Hepatocyte (in vitro differentiated cells): ENCODE measurements at regions not wholly inside any gene's neighbourhood (a gene's known extent, or its start where the extent isn't known, plus 50 kb on each side); places are given as distances from the start of the nearest gene placed in this dataset.

ENCODE experiments used
- DNase-seq: peaks from one replicate; pipeline ENCODE4 v3.0.0-alpha.2; 2016; ENCODE audit warnings: low spot score
- H2AFZ ChIP-seq: fragments of 200-600 bp; sonication (generic); 2 replicates; pipeline ENCODE4 v1.6.0; 2016; ENCODE audit warnings: antibody characterized with exemption, mild to moderate bottlenecking
- H3K27ac ChIP-seq: fragments of 200-600 bp; sonication (generic); 2 replicates; pipeline ENCODE4 v1.5.1; 2016; ENCODE audit warnings: mild to moderate bottlenecking
- H3K27me3 ChIP-seq: fragments of 200-600 bp; sonication (generic); 2 replicates; pipeline ENCODE4 v1.6.1; 2016
- H3K36me3 ChIP-seq: fragments of 200-600 bp; sonication (generic); replicated peaks from 2 replicates; pipeline ENCODE4 v1.5.1; 2016; ENCODE audit warnings: low read depth; ENCODE audit not compliant: insufficient read depth
- H3K4me1 ChIP-seq: fragments of 200-600 bp; sonication (generic); 2 replicates; pipeline ENCODE4 v1.5.1; 2016; ENCODE audit warnings: mild to moderate bottlenecking, moderate library complexity; ENCODE audit not compliant: insufficient read depth
- H3K4me2 ChIP-seq: fragments of 200-600 bp; sonication (generic); 2 replicates; pipeline ENCODE4 v1.6.0; 2016
- H3K4me3 ChIP-seq: fragments of 200-600 bp; sonication (generic); 2 replicates; pipeline ENCODE4 v1.5.1; 2016; ENCODE audit warnings: mild to moderate bottlenecking
- H3K79me2 ChIP-seq: fragments of 200-600 bp; sonication (generic); 2 replicates; pipeline ENCODE4 v1.6.0; 2017; ENCODE audit warnings: mild to moderate bottlenecking
- H3K9me2 ChIP-seq: fragments of 200-600 bp; sonication (generic); replicated peaks from 2 replicates; pipeline ENCODE4 v1.6.0; 2017; ENCODE audit warnings: mild to moderate bottlenecking; ENCODE audit not compliant: insufficient read depth
- H3K9me3 ChIP-seq: fragments of 200-600 bp; sonication (generic); 2 replicates; pipeline ENCODE4 v1.5.1; 2016; ENCODE audit warnings: low read depth, mild to moderate bottlenecking
- H4K20me1 ChIP-seq: fragments of 200-600 bp; sonication (generic); 2 replicates; pipeline ENCODE4 v1.6.0; 2016; ENCODE audit warnings: mild to moderate bottlenecking; ENCODE audit not compliant: insufficient read depth, poor library complexity, severe bottlenecking
- CTCF ChIP-seq: fragments of 200-600 bp; sonication (generic); IDR thresholded peaks from 2 replicates; pipeline ENCODE4 v1.5.1; 2016; ENCODE audit warnings: antibody characterized with exemption, mild to moderate bottlenecking; ENCODE audit not compliant: poor library complexity
- EZH2 ChIP-seq: fragments of 200-600 bp; sonication (generic); IDR thresholded peaks from 2 replicates; pipeline ENCODE4 v1.6.1; 2016; ENCODE audit warnings: antibody characterized with exemption, mild to moderate bottlenecking, borderline replicate concordance
- EZH2phosphoT487 ChIP-seq: fragments of 200-600 bp; sonication (generic); IDR thresholded peaks from one replicate; pipeline ENCODE4 v1.6.1; 2018; ENCODE audit warnings: antibody characterized with exemption, mild to moderate bottlenecking, low read depth, moderate library complexity; ENCODE audit not compliant: unreplicated experiment, severe bottlenecking
- WGBS: methylation state at CpG from one replicate; pipeline ENCODE4 v1.1.6; 2016; ENCODE audit warnings: low lambda C conversion rate; ENCODE audit errors: missing lambda C conversion rate; 5-methylcytosine and 5-hydroxymethylcytosine counted together

GRCh38 chr2:123953846-123954245 is 71.2 kb upstream of the CNTNAP5 start:
- Histone ChIP-seq H3K79me2 (no peaks in the 10 kb centered on the region), H3K9me3 (no peaks in the 10 kb centered on the region), H3K4me3 (no peak overlapping the region), H3K36me3 (no peaks in the 10 kb centered on the region), H3K9me2 (no peaks in the 10 kb centered on the region), H3K27ac (no peak overlapping the region), H3K4me1 (no peaks in the 10 kb centered on the region), H4K20me1 (no peaks in the 10 kb centered on the region), H3K27me3 (no peaks in the 10 kb centered on the region), H2AFZ (no peak overlapping the region), H3K4me2 (no peak overlapping the region)
- TF ChIP-seq CTCF (no peak), EZH2phosphoT487 (no peak), EZH2 (no peak)
- WGBS = 85% methylated on average over 2 of the region's 2 CpGs
- DNase-seq = peak; percentile 31

GRCh38 chr2:123958011-123958410 is 67.1 kb upstream of the CNTNAP5 start:
- H2AFZ ChIP-seq = no peak overlapping the region
- H3K4me2 ChIP-seq = no peak overlapping the region
- H3K79me2 ChIP-seq = no peaks in the 10 kb centered on the region
- H3K27me3 ChIP-seq = no peaks in the 10 kb centered on the region
- no peak for DNase-seq
- no peak overlapping the region for H3K4me3 ChIP-seq
- H3K27ac ChIP-seq = no peak overlapping the region
- WGBS = 44% methylated on average over 4 of the region's 4 CpGs
- TF ChIP-seq EZH2phosphoT487 (no peak), CTCF (no peak), EZH2 (no peak)
- no peaks in the 10 kb centered on the region for H3K36me3 ChIP-seq
- H3K9me3 ChIP-seq = no peaks in the 10 kb centered on the region
- H3K4me1 ChIP-seq = no peaks in the 10 kb centered on the region
- no peaks in the 10 kb centered on the region for H3K9me2 ChIP-seq
- H4K20me1 ChIP-seq = no peaks in the 10 kb centered on the region

GRCh38 chr2:123961576-123961975 is 63.5 kb upstream of the CNTNAP5 start:
- Histone ChIP-seq H3K27ac (no peak overlapping the region), H3K9me3 (no peaks in the 10 kb centered on the region), H3K4me3 (no peak overlapping the region), H3K36me3 (no peaks in the 10 kb centered on the region), H3K4me1 (no peaks in the 10 kb centered on the region), H3K9me2 (no peaks in the 10 kb centered on the region), H3K27me3 (no peaks in the 10 kb centered on the region), H2AFZ (no peak overlapping the region), H3K4me2 (no peak overlapping the region), H4K20me1 (no peaks in the 10 kb centered on the region), H3K79me2 (no peaks in the 10 kb centered on the region)
- no peak for DNase-seq
- TF ChIP-seq EZH2 (no peak), EZH2phosphoT487 (no peak), CTCF (no peak)
